ENCODE measurements at regions not wholly inside any gene's neighbourhood (a gene's known extent, or its start where the extent isn't known, plus 50 kb on each side); places are given as distances from the start of the nearest gene placed in this dataset.

- intact Hi-C loops (cut with DNase I; ENCODE audit: low total_unique reads) = no loop called here
- Histone ChIP-seq H3K36me3 (no peaks in the 10 kb centered on the region), H3K4me1 (no peaks in the 10 kb centered on the region), H3K9me3 (no peaks in the 10 kb centered on the region), H3K27ac (no peak overlapping the region), H3K27me3 (no peaks in the 10 kb centered on the region), H3K4me3 (no peak overlapping the region)
- WGBS, 2 donors (ENCODE audit: low coverage in 1 of 2) = 73 to 74% methylated on average over 3 of the region's 3 CpGs
- DNase-seq = no peak
- TF ChIP-seq POLR2A (IDR thresholded peaks at IDR 0.05) = no peak
- TF ChIP-seq CTCF (IDR thresholded peaks at IDR 0.05) = no peak
- TF ChIP-seq EP300 (IDR thresholded peaks at IDR 0.05; ENCODE audit: low read depth) = no peak
- no peak for TF ChIP-seq POLR2AphosphoS5 (IDR thresholded peaks at IDR 0.05)
- in situ Hi-C loops (cut with MboI; ENCODE audit: low pct_ligation_motif_present in 1 of 4, low pct_unique_long_range_greater_than_20kb in 1 of 4, low sequenced_read_pairs in 3 of 4) = no loop called here
Observed at GRCh38 chr15:37847776-37848175, 86.7 kb upstream of the TMCO5A start.

- Histone ChIP-seq H3K4me3 (no peak overlapping the region), H3K27ac (no peak overlapping the region), H3K4me1 (no peaks in the 10 kb centered on the region), H3K9me3 (no peaks in the 10 kb centered on the region), H3K36me3 (no peaks in the 10 kb centered on the region), H3K27me3 (no peaks in the 10 kb centered on the region)
- TF ChIP-seq POLR2AphosphoS5 (IDR thresholded peaks at IDR 0.05) (no peak), POLR2A (IDR thresholded peaks at IDR 0.05) (no peak), EP300 (IDR thresholded peaks at IDR 0.05; ENCODE audit: low read depth) (no peak), CTCF (IDR thresholded peaks at IDR 0.05) (no peak)
- intact Hi-C loops (cut with DNase I; ENCODE audit: low total_unique reads) = no loop called here
- 71 to 92% methylated on average over 5 of the region's 5 CpGs for WGBS, 2 donors (ENCODE audit: low coverage in 1 of 2)
- in situ Hi-C loops (cut with MboI; ENCODE audit: low pct_ligation_motif_present in 1 of 4, low pct_unique_long_range_greater_than_20kb in 1 of 4, low sequenced_read_pairs in 3 of 4) = no loop called here
- DNase-seq = no peak
Observed at GRCh38 chr15:37856109-37856508, 78.3 kb upstream of the TMCO5A start.

GRCh38 chr15:37860896-37861295, 73.5 kb upstream of the TMCO5A start:
- Histone ChIP-seq H3K36me3 (no peaks in the 10 kb centered on the region), H3K4me1 (no peaks in the 10 kb centered on the region), H3K27ac (no peak overlapping the region), H3K27me3 (no peaks in the 10 kb centered on the region), H3K9me3 (no peaks in the 10 kb centered on the region), H3K4me3 (no peak overlapping the region)
- TF ChIP-seq POLR2A (IDR thresholded peaks at IDR 0.05) (no peak), POLR2AphosphoS5 (IDR thresholded peaks at IDR 0.05) (no peak), CTCF (IDR thresholded peaks at IDR 0.05) (no peak), EP300 (IDR thresholded peaks at IDR 0.05; ENCODE audit: low read depth) (no peak)
- 40 to 74% methylated on average over 2 of the region's 2 CpGs for WGBS, 2 donors (ENCODE audit: low coverage in 1 of 2)
- intact Hi-C loops (cut with DNase I; ENCODE audit: low total_unique reads) = no loop called here
- in situ Hi-C loops (cut with MboI; ENCODE audit: low pct_ligation_motif_present in 1 of 4, low pct_unique_long_range_greater_than_20kb in 1 of 4, low sequenced_read_pairs in 3 of 4) = no loop called here
- no peak for DNase-seq

GRCh38 chr15:37865687-37866086, 68.8 kb upstream of the TMCO5A start:
- intact Hi-C loops (cut with DNase I; ENCODE audit: low total_unique reads) = no loop called here
- no peaks in the 10 kb centered on the region for H3K9me3 ChIP-seq
- H3K27me3 ChIP-seq = no peaks in the 10 kb centered on the region
- no peak for TF ChIP-seq POLR2AphosphoS5 (IDR thresholded peaks at IDR 0.05)
- no peak for TF ChIP-seq CTCF (IDR thresholded peaks at IDR 0.05)
- TF ChIP-seq EP300 (IDR thresholded peaks at IDR 0.05; ENCODE audit: low read depth) = no peak
- TF ChIP-seq POLR2A (IDR thresholded peaks at IDR 0.05) = no peak
- 67 to 82% methylated on average over 1 of the region's 1 CpG for WGBS, 2 donors (ENCODE audit: low coverage in 1 of 2)
- in situ Hi-C loops (cut with MboI; ENCODE audit: low pct_ligation_motif_present in 1 of 4, low pct_unique_long_range_greater_than_20kb in 1 of 4, low sequenced_read_pairs in 3 of 4) = no loop called here
- no peak overlapping the region for H3K27ac ChIP-seq
- no peaks in the 10 kb centered on the region for H3K36me3 ChIP-seq
- H3K4me1 ChIP-seq = no peaks in the 10 kb centered on the region
- DNase-seq = no peak
- no peak overlapping the region for H3K4me3 ChIP-seq
